Endothelial cell (in vitro differentiated cells): ENCODE measurements at regions not wholly inside any gene's neighbourhood (a gene's known extent, or its start where the extent isn't known, plus 50 kb on each side); places are given as distances from the start of the nearest gene placed in this dataset.

Experiments used
- DNase-seq: peaks from one replicate; pipeline ENCODE4 v3.0.0; 2021; ENCODE audit warnings: low spot score
- H3K27ac Mint-ChIP-seq: one replicate; pipeline ENCODE4 v1.8.0; 2021; ENCODE audit warnings: mixed read lengths, inconsistent platforms; ENCODE audit not compliant: unreplicated experiment
- H3K27me3 Mint-ChIP-seq: one replicate; pipeline ENCODE4 v1.8.0; 2021; ENCODE audit warnings: mild to moderate bottlenecking, moderate library complexity, mixed read lengths, inconsistent platforms; ENCODE audit not compliant: unreplicated experiment
- H3K36me3 Mint-ChIP-seq: one replicate; pipeline ENCODE4 v1.8.0; 2021; ENCODE audit warnings: mild to moderate bottlenecking, low read depth, mixed read lengths, inconsistent platforms; ENCODE audit not compliant: unreplicated experiment
- H3K4me1 Mint-ChIP-seq: one replicate; pipeline ENCODE4 v1.8.0; 2021; ENCODE audit warnings: mild to moderate bottlenecking, mixed read lengths, inconsistent platforms; ENCODE audit not compliant: unreplicated experiment
- H3K4me3 Mint-ChIP-seq: one replicate; pipeline ENCODE4 v1.8.0; 2021; ENCODE audit warnings: mild to moderate bottlenecking, mixed read lengths, inconsistent platforms; ENCODE audit not compliant: unreplicated experiment
- H3K9me3 Mint-ChIP-seq: one replicate; pipeline ENCODE4 v1.8.0; 2021; ENCODE audit warnings: mixed read lengths, inconsistent platforms; ENCODE audit not compliant: unreplicated experiment
- CTCF ChIP-seq: fragments of 200-600 bp; sonication (generic); IDR thresholded peaks from one replicate; pipeline ENCODE4 v1.5.0; 2021; ENCODE audit warnings: antibody characterized with exemption; ENCODE audit not compliant: unreplicated experiment

GRCh38 chr12:46558677-46559076 lies 186.1 kb upstream of the SLC38A2 start:
- Mint-ChIP-seq H3K4me1 (peaks cover 21% of the 10 kb centered on the region), H3K27ac (no peak overlapping the region), H3K36me3 (no peaks in the 10 kb centered on the region), H3K4me3 (no peak overlapping the region), H3K9me3 (no peaks in the 10 kb centered on the region), H3K27me3 (no peaks in the 10 kb centered on the region)
- TF ChIP-seq CTCF: no peak
- DNase-seq: no peak

DNA sequence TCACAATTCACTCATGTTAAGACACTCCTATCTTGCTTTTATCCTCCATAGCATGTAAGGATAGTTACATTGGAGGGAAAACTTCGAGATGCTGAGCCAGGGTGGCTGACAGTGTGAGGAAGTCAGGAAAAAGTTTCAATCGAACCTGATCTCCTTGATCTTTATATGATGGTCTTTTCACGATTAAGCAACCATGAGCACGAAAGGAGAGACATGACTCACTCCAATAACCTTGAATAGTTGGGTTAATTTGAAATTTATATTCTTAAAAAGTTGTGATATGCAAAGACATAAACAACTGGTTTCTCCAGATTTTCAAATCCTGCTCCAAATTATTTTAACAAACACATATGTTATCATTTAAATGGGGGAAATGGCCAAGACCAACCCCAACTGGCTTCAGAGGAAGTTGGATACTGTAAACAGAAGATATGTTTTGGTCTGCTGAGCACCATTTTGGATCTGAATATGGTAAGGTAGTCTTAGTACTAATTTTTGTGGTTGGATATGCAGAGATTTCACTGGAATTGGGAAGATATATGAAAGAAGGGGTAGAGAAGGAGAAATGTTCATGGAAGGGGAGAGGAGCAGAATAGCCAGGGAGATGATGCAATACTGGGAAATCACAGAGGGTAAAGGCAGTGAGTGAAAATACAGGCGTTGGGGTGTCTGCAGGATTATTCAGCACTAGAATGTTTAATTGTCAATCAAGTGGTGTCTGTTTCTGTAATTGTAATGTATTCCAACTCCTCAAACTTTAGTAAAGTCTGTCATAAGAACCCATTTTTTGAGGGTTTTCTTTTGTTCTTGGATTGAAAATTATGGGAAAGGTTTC lies 185.2 kb upstream of the SLC38A2 start:
- peaks cover 22% of the 10 kb centered on the region for H3K4me1 Mint-ChIP-seq
- no peaks in the 10 kb centered on the region for H3K27me3 Mint-ChIP-seq
- TF ChIP-seq CTCF: no peak
- DNase-seq: no peak
- H3K4me3 Mint-ChIP-seq: no peak overlapping the region
- no peaks in the 10 kb centered on the region for H3K9me3 Mint-ChIP-seq
- H3K27ac Mint-ChIP-seq: no peak overlapping the region
- H3K36me3 Mint-ChIP-seq: no peaks in the 10 kb centered on the region

- H3K4me3 Mint-ChIP-seq: no peak overlapping the region
- no peak overlapping the region for H3K27ac Mint-ChIP-seq
- H3K4me1 Mint-ChIP-seq: peaks cover 19% of the 10 kb centered on the region
- TF ChIP-seq CTCF: no peak
- no peaks in the 10 kb centered on the region for H3K27me3 Mint-ChIP-seq
- no peaks in the 10 kb centered on the region for H3K36me3 Mint-ChIP-seq
- DNase-seq: no peak
- no peaks in the 10 kb centered on the region for H3K9me3 Mint-ChIP-seq
Observed at GRCh38 chr12:46556819-46557524, 184.4 kb upstream of the SLC38A2 start.

GRCh38 chr12:46556105-46556559 lies 183.6 kb upstream of the SLC38A2 start:
- no peaks in the 10 kb centered on the region for H3K9me3 Mint-ChIP-seq
- no peaks in the 10 kb centered on the region for H3K27me3 Mint-ChIP-seq
- no peak for TF ChIP-seq CTCF
- no peak for DNase-seq
- no peak overlapping the region for H3K4me3 Mint-ChIP-seq
- H3K27ac Mint-ChIP-seq: no peak overlapping the region
- H3K36me3 Mint-ChIP-seq: no peaks in the 10 kb centered on the region
- peaks cover 17% of the 10 kb centered on the region for H3K4me1 Mint-ChIP-seq

- peaks cover 17% of the 10 kb centered on the region for H3K4me1 Mint-ChIP-seq
- no peak for DNase-seq
- TF ChIP-seq CTCF: no peak
- H3K9me3 Mint-ChIP-seq: no peaks in the 10 kb centered on the region
- H3K27me3 Mint-ChIP-seq: no peaks in the 10 kb centered on the region
- H3K4me3 Mint-ChIP-seq: no peak overlapping the region
- no peaks in the 10 kb centered on the region for H3K36me3 Mint-ChIP-seq
- H3K27ac Mint-ChIP-seq: no peak overlapping the region
Observed at GRCh38 chr12:46555406-46555852, 182.9 kb upstream of the SLC38A2 start.
